ENCODE measurements at regions not wholly inside any gene's neighbourhood (a gene's known extent, or its start where the extent isn't known, plus 50 kb on each side); places are given as distances from the start of the nearest gene placed in this dataset.

DNA sequence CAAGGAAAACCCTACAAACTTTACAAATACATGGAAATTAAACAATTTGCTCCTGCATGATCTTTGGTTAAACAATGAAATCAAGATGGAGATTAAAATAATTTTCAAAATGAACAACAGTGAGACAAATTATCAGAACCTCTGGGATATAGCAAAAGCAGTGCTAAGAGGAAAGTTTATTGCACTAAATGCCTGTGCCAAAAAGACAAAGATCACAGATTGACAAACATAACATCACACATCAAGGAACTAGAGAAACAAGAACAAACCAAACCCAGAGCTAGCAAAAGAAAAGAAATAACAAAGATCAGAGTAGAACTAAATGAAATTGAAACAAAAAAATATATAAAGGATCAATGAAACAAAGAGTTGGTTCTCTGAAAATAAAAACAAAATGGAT, 95.2 kb upstream of the FBXO11 start:
- TF ChIP-seq FOXP2 (optimal IDR thresholded peaks at IDR 0.05; ENCODE audit: control extremely low read depth, extremely low read length, insufficient read depth) (no peak), EZH2 (IDR thresholded peaks at IDR 0.05) (no peak)

Measured in SK-N-MC (cell line).